ENCODE measurements at regions not wholly inside any gene's neighbourhood (a gene's known extent, or its start where the extent isn't known, plus 50 kb on each side); places are given as distances from the start of the nearest gene placed in this dataset.
"Not testable (repeated sequence)": the region's sequence is repeated elsewhere in the genome, so short reads cannot be mapped to it uniquely, and the experiment has no call there.

DNA sequence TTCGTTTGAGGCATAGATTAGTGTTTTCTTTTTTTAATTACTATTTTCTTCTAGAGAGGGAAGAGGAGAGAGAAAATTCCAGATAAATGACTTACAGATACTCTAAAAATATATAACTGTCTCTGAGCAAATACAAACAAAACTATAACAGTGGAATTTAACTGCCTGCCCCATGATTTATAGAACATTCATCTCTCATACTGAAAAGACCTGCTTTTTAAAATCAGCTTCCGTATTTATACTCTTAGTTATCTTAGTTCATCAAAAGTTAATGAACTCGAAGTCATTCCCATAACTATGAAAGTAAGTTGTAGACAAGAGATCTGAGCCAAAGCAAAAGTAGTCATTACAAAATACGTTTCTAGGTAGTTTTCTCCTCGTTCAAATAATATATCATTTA lies 123.8 kb upstream of the DMRT1 start:
- no peaks in the 10 kb centered on the region for H3K36me3 Mint-ChIP-seq (ENCODE audit: low read depth)
- H3K9me3 Mint-ChIP-seq, result no peaks in the 10 kb centered on the region
- no peak overlapping the region for H3K27ac Mint-ChIP-seq
- no peaks in the 10 kb centered on the region for H3K4me1 Mint-ChIP-seq
- DNase-seq, result no peak
- peaks cover 8% of the 10 kb centered on the region for H3K27me3 Mint-ChIP-seq
- H3K4me3 Mint-ChIP-seq, result no peak overlapping the region
- POLR2A ChIA-PET, result no interaction called here
- CTCF ChIA-PET, result no interaction called here

DNA sequence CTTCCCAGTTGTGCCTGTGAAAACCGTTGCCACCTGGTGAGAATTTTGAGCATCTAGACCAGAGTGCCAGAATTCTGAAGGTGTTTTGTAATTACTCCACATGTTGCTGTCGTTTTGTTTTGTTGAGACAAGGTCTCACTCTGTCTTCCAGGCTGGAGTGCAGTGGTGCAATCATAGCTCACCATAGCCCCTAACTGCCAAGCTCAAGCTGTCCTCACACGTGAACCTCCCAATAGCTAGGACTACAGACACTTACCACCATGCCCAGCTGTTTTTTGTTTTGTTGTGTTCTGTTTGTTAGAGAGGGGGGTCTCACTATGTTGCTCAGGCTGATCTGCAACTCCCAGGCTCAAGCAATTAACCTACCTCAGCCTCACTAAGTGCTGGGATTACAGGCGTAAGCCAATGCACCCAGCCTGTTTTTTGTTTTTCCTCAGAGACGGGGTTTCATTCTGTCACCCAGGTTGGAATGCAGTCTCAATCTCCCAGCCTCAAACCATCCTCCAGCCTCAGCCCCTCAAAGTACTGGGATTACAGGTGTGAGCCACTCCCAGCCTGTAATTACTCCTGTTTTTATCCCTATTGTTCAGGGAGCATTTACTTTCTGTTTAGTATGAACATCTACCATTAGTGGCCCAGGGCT lies 121.1 kb upstream of the DMRT1 start:
- no peak overlapping the region for H3K4me3 Mint-ChIP-seq
- no peaks in the 10 kb centered on the region for H3K9me3 Mint-ChIP-seq
- no peaks in the 10 kb centered on the region for H3K4me1 Mint-ChIP-seq
- no peaks in the 10 kb centered on the region for H3K36me3 Mint-ChIP-seq (ENCODE audit: low read depth)
- no peak for DNase-seq
- ChIA-PET POLR2A (no interaction called here), CTCF (interaction anchor here (1.0 kb wide), 1 partner anchor 10 kb away, joined by 3 read pairs; no protein-coding TSS in a partner anchor)
- H3K27ac Mint-ChIP-seq, result peak overlapping the region; percentile 15
- peaks cover 8% of the 10 kb centered on the region for H3K27me3 Mint-ChIP-seq

DNA sequence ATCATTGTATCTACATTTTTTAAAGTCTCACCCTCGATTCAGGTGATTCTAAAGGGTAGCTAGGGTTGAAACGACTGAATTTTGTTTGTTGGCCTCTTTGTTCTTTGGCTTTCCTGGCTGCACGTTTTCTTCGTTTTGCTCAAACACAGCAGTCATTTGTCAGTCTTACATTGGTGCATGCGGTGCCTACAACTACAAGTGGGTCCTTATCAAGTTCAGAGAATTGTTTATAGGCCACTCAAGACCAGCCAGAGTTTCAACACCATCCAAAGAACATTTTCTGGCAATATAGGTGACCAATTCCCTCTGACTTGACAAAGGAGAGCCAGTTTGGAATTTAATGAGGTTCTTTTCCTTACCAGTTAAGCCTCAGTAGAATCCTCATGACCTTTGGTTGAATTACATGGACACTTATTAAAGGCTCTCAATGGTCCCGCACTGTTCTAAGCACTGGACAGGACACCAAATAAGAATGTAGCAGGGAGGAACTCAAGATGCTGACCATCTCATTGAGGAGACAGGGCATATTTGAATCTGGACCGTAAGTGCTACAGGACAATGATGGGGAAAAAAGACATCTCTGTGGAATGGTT lies 119.0 kb upstream of the DMRT1 start:
- Mint-ChIP-seq H3K27ac (no peak overlapping the region), H3K36me3 (ENCODE audit: low read depth) (no peaks in the 10 kb centered on the region), H3K4me3 (no peak overlapping the region), H3K9me3 (no peaks in the 10 kb centered on the region), H3K27me3 (peaks cover 8% of the 10 kb centered on the region), H3K4me1 (no peaks in the 10 kb centered on the region)
- no peak for DNase-seq
- POLR2A ChIA-PET, result no interaction called here
- CTCF ChIA-PET, result interaction anchor here (0.5 kb wide), 1 partner anchor 26 kb away, joined by 3 read pairs; no protein-coding TSS in a partner anchor

DNA sequence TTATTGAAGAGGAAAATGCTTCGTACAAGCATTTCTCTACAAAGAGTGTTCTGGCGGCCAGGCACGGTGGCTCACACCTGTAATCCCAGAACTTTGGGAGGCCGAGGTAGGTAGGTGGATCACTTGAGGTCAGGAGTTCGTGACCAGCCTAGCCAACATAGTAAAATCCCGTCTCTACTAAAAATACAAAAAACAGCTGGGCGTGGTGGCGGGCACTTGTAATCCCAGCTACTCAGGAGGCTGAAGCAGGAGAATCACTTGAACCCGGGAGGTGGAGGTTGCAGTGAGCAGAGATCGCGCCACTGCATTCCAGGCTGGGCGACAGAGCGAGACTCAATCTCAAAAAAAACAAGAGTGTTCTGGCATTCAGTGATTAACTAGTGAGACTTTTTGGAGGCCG lies 117.0 kb upstream of the DMRT1 start:
- CTCF ChIA-PET, result interaction anchor here (0.7 to 1.9 kb wide), 2 partner anchors 14 to 26 kb away, joined by 3 to 6 read pairs; no protein-coding TSS in a partner anchor
- H3K9me3 Mint-ChIP-seq; POLR2A ChIA-PET; H3K4me3 Mint-ChIP-seq; DNase-seq; H3K36me3 Mint-ChIP-seq (ENCODE audit: low read depth); H3K27me3 Mint-ChIP-seq; H3K4me1 Mint-ChIP-seq; H3K27ac Mint-ChIP-seq: not testable (repeated sequence)

DNA sequence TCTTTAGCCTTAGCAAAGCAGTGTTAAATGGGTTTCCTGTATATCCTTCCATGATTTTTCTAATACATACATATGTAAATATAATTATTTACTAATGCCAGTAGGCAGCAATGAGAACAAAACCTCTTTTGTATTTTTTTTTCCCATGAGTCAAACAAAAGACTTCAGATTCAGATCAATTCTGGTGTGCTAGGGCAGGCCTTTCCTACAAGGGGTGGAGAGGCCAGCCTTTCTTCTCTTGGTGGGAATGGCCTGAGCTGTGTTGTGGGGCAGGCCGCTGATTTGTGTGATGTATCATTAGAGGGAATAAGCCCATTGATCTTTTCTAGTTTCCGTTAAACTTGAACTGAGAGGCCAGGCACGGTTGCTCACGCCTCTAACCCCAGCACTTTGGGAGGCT lies 115.5 kb upstream of the DMRT1 start:
- no peaks in the 10 kb centered on the region for H3K36me3 Mint-ChIP-seq (ENCODE audit: low read depth)
- H3K27ac Mint-ChIP-seq, result no peak overlapping the region
- H3K4me3 Mint-ChIP-seq, result no peak overlapping the region
- H3K27me3 Mint-ChIP-seq, result no peaks in the 10 kb centered on the region
- no peak for DNase-seq
- ChIA-PET CTCF (interaction anchor here (0.6 to 1.9 kb wide), 2 partner anchors 13 to 53 kb away, joined by 3 to 6 read pairs; no protein-coding TSS in a partner anchor), POLR2A (interaction anchor here (0.7 kb wide), 1 partner anchor 333 kb away, joined by 6 read pairs; no protein-coding TSS in a partner anchor)
- no peaks in the 10 kb centered on the region for H3K9me3 Mint-ChIP-seq
- H3K4me1 Mint-ChIP-seq, result no peaks in the 10 kb centered on the region

DNA sequence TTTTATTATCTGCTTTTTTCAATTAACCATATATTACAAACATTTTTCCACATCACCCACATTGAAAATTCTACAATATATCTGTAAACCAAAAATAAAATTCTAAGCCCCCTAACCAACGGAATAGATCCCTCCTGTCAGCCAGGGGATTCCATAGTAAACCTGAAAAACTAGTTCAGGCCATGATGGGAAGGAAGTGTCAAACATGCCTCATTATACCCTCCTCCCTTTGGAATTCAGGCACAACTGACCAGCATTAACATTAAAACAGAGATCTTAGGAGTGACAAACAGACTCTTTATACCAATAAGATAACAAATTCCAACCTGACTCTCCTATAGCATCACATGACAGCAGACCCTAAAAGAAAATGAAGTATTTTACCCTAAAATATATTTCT lies 113.7 kb upstream of the DMRT1 start:
- no peaks in the 10 kb centered on the region for H3K9me3 Mint-ChIP-seq
- H3K27me3 Mint-ChIP-seq, result no peaks in the 10 kb centered on the region
- POLR2A ChIA-PET, result no interaction called here
- DNase-seq, result no peak
- CTCF ChIA-PET, result no interaction called here
- H3K27ac Mint-ChIP-seq, result no peak overlapping the region
- H3K36me3 Mint-ChIP-seq (ENCODE audit: low read depth), result no peaks in the 10 kb centered on the region
- H3K4me3 Mint-ChIP-seq, result no peak overlapping the region
- no peaks in the 10 kb centered on the region for H3K4me1 Mint-ChIP-seq

DNA sequence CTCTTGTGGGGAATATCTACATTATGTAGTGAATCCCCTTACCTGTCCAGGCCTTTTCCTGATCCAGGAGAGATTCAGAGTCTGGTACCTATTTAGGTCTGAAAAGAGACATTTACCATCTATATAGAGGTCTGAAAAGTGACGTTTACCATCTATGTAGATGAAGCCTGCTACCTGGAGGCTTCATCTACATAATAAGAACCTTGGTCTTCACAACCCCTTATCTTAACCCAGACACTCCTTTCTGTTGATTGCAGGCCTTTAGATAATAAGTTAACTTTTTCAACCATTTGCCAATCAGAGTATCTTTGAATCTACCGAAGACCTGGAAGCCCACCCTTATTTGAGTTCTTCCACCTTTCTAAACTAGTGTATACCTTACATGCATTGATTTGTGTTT lies 113.0 kb upstream of the DMRT1 start:
- CTCF ChIA-PET, result no interaction called here
- DNase-seq, result no peak
- POLR2A ChIA-PET, result no interaction called here
- H3K4me1 Mint-ChIP-seq, result no peaks in the 10 kb centered on the region
- no peak overlapping the region for H3K27ac Mint-ChIP-seq
- no peaks in the 10 kb centered on the region for H3K9me3 Mint-ChIP-seq
- H3K27me3 Mint-ChIP-seq, result no peaks in the 10 kb centered on the region
- H3K36me3 Mint-ChIP-seq (ENCODE audit: low read depth), result no peaks in the 10 kb centered on the region
- no peak overlapping the region for H3K4me3 Mint-ChIP-seq

DNA sequence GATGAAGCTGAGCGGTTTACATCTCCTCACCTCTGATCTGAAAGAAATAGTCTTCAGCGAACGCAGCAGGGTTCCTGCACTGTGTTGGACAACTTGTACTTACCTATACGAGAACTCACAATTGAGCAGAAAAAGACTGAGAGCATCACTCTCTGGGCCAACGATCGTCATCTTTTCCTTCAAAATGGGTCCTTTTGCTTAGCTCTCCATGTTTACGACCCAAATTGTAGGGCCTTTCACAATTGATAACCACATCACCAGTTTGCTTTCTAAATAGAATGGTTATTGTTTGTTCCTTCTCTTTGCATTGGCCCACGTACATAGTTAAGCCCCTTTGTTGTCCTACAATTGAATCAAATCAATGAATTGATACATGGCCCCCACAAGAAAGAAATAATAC lies 110.0 kb upstream of the DMRT1 start:
- Mint-ChIP-seq H3K36me3 (ENCODE audit: low read depth) (no peaks in the 10 kb centered on the region), H3K4me1 (no peaks in the 10 kb centered on the region), H3K9me3 (no peaks in the 10 kb centered on the region), H3K27me3 (no peaks in the 10 kb centered on the region), H3K4me3 (no peak overlapping the region), H3K27ac (no peak overlapping the region)
- POLR2A ChIA-PET, result no interaction called here
- no peak for DNase-seq
- CTCF ChIA-PET, result no interaction called here

DNA sequence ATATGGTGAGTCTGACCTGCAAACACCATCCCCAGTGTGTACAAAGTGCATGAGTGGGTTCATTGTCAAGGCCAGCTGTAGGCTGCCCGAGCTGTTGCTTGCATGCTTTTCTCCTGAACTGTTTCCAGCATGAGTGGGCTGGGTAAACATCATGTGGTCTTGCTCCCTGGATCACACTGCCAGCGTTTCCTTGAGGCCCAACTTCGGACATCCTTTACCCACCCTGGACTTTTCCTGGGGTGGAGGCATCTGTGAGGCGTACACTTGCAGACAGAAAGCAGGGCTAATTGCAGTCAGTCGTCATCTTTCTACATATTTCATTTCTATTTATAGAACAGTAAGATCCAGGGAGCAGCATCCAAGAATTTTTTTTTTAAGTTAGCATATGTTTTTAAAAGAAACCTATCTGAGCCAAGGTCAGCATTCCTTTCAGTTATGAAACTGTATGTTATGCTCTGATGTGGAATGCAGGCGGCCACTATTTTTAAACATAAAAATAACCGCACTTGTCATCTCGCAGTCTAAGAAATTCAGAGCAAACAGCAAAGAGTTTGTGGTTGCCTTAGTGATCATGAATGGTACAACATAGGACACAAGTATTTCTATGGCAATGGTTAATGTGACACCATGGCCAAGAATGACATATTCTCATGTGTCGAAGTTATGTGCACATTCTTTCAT lies 106.5 kb upstream of the DMRT1 start:
- no peak overlapping the region for H3K27ac Mint-ChIP-seq
- H3K4me3 Mint-ChIP-seq, result no peak overlapping the region
- no peaks in the 10 kb centered on the region for H3K4me1 Mint-ChIP-seq
- H3K27me3 Mint-ChIP-seq, result no peaks in the 10 kb centered on the region
- no peaks in the 10 kb centered on the region for H3K36me3 Mint-ChIP-seq (ENCODE audit: low read depth)
- ChIA-PET CTCF (no interaction called here), POLR2A (no interaction called here)
- no peak for DNase-seq
- H3K9me3 Mint-ChIP-seq, result no peaks in the 10 kb centered on the region

DNA sequence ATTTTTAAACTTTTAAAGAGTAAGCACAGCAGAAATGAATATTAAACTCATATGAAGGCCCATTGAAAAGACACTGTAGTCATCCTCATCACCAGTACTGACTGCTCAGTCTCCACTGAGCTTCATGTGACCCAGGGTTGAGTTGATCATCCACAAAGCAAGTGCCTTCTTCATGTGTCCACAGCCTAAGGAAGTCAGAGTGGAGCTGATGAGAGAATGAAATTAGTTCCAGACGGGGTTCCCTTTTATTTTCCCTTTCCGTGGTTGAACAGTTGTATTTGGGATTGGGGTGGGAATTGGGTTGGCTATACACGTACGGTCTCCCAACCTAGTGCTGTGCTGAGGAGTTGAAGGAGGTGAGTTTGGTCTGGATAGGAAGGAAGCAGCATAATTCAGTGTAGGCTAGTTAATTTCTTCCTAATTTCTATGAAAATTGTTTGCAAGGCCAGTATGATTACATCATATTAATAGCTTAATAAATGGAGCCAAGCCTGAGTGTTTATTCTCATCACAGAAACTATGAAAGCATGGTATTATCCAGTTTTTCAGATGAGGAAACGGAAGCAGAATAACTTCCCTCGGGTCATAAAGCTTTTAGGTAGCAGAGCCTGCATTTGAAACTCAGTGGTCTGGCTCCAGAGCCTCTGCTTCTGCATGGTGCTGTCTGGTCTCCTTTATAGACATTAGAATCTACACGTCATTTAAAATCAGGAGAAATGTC lies 103.9 kb upstream of the DMRT1 start:
- Mint-ChIP-seq H3K4me3 (no peak overlapping the region), H3K27me3 (no peaks in the 10 kb centered on the region), H3K4me1 (no peaks in the 10 kb centered on the region), H3K27ac (no peak overlapping the region), H3K9me3 (no peaks in the 10 kb centered on the region), H3K36me3 (ENCODE audit: low read depth) (no peaks in the 10 kb centered on the region)
- no peak for DNase-seq
- CTCF ChIA-PET, result interaction anchor here (1.3 to 2.6 kb wide), 3 partner anchors 10 to 13 kb away, joined by 4 to 6 read pairs (median 5); no protein-coding TSS in a partner anchor
- POLR2A ChIA-PET, result no interaction called here

DNA sequence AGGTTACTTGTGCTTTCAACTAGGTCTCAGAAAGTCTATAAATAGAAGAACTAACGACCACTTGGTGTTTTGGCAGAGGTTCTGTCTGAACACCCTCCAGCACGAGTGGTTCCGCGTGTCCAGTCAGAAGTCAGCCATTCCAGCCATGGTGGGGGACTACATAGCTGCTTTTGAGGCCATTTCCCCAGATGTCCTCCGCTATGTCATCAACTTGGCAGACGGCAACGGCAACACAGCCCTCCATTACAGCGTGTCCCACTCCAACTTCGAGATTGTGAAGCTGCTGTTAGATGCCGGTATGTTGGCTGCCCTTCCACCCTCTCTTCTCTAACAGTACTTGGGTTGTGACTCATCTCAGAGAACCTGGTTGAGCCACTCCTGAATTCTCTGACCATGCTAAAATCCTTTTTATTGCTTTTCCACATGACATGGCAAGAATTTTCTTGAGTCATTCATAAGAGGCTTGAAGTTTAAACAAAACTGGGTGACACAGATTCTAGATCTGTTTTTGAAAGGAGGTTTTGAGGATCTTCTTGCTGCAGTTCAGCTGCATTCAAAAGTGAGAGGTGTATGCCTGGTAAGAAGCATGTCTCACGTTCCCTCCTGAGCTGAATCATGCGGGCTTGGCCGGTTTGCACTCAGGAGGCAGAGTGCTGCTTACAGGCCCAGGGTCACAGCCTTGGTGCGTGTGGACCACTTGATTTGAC lies 103.1 kb upstream of the DMRT1 start:
- CTCF ChIA-PET, result interaction anchor here (1.3 to 2.6 kb wide), 4 partner anchors 9 to 17 kb away, joined by 3 to 6 read pairs (median 4); no protein-coding TSS in a partner anchor
- H3K36me3 Mint-ChIP-seq (ENCODE audit: low read depth), result no peaks in the 10 kb centered on the region
- DNase-seq, result no peak
- POLR2A ChIA-PET, result no interaction called here
- no peaks in the 10 kb centered on the region for H3K9me3 Mint-ChIP-seq
- H3K4me3 Mint-ChIP-seq, result no peak overlapping the region
- H3K27ac Mint-ChIP-seq, result no peak overlapping the region
- no peaks in the 10 kb centered on the region for H3K4me1 Mint-ChIP-seq
- peaks cover 7% of the 10 kb centered on the region for H3K27me3 Mint-ChIP-seq

DNA sequence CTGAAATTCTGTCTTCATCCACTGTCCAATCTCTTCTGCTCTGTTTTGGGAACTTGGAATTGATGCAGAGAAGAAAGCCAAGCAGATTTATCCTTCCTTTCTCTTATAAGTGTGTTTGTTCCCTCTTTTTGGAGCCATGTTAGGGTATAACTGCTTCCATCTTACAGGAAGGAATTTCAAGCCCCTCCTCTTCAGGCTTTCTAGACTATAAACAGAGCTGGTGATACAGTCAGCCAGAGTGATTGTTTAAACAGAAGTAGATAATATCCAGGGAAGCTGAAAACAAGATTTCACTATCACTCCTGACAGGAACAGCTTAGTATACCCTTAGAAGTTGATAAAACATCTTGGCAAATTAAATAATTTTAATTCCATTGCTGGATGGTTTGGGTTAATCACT lies 102.1 kb upstream of the DMRT1 start:
- no peak for DNase-seq
- POLR2A ChIA-PET, result no interaction called here

More for the DNA sequence above, 102.1 kb upstream of the DMRT1 start:
- H3K36me3 Mint-ChIP-seq (ENCODE audit: low read depth), result no peaks in the 10 kb centered on the region
- CTCF ChIA-PET, result interaction anchor here (1.0 to 2.6 kb wide), 4 partner anchors 14 to 67 kb away, joined by 3 to 6 read pairs (median 3); no protein-coding TSS in a partner anchor
- H3K27me3 Mint-ChIP-seq, result peaks cover 8% of the 10 kb centered on the region
- no peaks in the 10 kb centered on the region for H3K4me1 Mint-ChIP-seq
- H3K27ac Mint-ChIP-seq, result no peak overlapping the region
- H3K4me3 Mint-ChIP-seq, result no peak overlapping the region
- H3K9me3 Mint-ChIP-seq, result no peaks in the 10 kb centered on the region

All from activated CD4-positive, alpha-beta T cell treated with anti-CD3 and anti-CD28 coated beads, Interleukin-2, amount 10 ng/mL, durations not matched to agents 7 days and 5 days (primary cell).